DND-41 (cell line): ENCODE measurements at regions not wholly inside any gene's neighbourhood (a gene's known extent, or its start where the extent isn't known, plus 50 kb on each side); places are given as distances from the start of the nearest gene placed in this dataset.

Source experiments
- EZH2 ChIP-seq: IDR thresholded peaks from 3 replicates; pipeline ENCODE4 v1.6.1; 2012; ENCODE audit warnings: borderline replicate concordance, low read depth, mild to moderate bottlenecking, moderate library complexity, low read length, inconsistent platforms; ENCODE audit not compliant: severe bottlenecking
- TF ChIP-seq, protein P1 (sequence below): IDR thresholded peaks from 2 replicates; pipeline ENCODE4 v1.5.1; 2012; ENCODE audit warnings: borderline replicate concordance, low read length, moderate library complexity, mild to moderate bottlenecking; ENCODE audit not compliant: poor library complexity, severe bottlenecking; ENCODE audit errors: extremely low read depth

DNA sequence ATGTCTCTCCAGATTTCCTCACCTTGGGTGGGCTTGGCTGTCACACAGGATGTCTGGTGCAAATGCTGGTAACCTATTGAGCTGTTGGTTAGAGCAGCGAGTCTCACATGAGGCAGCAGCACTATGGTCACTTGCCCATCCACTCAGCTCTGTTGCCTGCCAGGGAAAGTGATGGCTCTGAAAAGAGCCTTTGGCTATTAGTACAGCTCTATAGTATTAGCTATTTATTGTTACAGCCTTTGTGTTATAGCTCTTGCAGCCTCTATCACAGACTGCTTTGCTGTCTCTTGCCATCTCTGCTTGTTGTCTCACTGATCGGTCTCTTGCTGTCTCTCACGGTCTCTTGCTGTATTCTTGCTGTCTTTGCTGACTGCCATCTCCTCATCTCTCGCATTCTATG is 114.3 kb downstream of the MFSD1 start:
- TF ChIP-seq, protein P1, sequence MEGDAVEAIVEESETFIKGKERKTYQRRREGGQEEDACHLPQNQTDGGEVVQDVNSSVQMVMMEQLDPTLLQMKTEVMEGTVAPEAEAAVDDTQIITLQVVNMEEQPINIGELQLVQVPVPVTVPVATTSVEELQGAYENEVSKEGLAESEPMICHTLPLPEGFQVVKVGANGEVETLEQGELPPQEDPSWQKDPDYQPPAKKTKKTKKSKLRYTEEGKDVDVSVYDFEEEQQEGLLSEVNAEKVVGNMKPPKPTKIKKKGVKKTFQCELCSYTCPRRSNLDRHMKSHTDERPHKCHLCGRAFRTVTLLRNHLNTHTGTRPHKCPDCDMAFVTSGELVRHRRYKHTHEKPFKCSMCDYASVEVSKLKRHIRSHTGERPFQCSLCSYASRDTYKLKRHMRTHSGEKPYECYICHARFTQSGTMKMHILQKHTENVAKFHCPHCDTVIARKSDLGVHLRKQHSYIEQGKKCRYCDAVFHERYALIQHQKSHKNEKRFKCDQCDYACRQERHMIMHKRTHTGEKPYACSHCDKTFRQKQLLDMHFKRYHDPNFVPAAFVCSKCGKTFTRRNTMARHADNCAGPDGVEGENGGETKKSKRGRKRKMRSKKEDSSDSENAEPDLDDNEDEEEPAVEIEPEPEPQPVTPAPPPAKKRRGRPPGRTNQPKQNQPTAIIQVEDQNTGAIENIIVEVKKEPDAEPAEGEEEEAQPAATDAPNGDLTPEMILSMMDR = no peak
- no peak for TF ChIP-seq EZH2
